ENCODE measurements at regions not wholly inside any gene's neighbourhood (a gene's known extent, or its start where the extent isn't known, plus 50 kb on each side); places are given as distances from the start of the nearest gene placed in this dataset.

DNA sequence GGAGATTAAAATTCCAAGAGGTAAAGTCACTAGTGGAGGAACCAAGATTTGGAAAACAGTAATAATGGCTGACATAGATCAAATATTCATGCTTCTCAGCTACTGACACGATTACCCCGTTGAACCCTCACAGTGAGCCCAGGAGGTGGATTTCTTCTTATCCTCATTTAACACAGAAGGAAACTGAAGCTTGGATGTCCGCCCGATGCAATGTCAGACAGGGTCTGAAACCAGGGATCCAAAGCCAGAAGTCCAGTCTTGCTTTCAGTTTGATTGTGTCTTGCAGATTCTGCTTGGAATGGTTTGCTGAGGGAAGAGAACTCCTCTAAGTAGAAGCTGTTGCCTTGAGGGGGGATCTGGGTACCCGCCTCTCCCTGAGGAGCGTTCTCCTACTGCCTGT, 404.7 kb downstream of the KCNRG start:
- Histone ChIP-seq H3K27me3 (no peaks in the 10 kb centered on the region), H3K4me1 (no peaks in the 10 kb centered on the region), H3K4me3 (ENCODE audit: low read depth, low read length) (no peak overlapping the region), H3K36me3 (no peaks in the 10 kb centered on the region), H3K9me3 (no peaks in the 10 kb centered on the region)
- no peak for DNase-seq
- TF ChIP-seq, protein P1, sequence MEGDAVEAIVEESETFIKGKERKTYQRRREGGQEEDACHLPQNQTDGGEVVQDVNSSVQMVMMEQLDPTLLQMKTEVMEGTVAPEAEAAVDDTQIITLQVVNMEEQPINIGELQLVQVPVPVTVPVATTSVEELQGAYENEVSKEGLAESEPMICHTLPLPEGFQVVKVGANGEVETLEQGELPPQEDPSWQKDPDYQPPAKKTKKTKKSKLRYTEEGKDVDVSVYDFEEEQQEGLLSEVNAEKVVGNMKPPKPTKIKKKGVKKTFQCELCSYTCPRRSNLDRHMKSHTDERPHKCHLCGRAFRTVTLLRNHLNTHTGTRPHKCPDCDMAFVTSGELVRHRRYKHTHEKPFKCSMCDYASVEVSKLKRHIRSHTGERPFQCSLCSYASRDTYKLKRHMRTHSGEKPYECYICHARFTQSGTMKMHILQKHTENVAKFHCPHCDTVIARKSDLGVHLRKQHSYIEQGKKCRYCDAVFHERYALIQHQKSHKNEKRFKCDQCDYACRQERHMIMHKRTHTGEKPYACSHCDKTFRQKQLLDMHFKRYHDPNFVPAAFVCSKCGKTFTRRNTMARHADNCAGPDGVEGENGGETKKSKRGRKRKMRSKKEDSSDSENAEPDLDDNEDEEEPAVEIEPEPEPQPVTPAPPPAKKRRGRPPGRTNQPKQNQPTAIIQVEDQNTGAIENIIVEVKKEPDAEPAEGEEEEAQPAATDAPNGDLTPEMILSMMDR (IDR thresholded peaks at IDR 0.05; ENCODE audit: low read depth, low read length) = no peak

DNA sequence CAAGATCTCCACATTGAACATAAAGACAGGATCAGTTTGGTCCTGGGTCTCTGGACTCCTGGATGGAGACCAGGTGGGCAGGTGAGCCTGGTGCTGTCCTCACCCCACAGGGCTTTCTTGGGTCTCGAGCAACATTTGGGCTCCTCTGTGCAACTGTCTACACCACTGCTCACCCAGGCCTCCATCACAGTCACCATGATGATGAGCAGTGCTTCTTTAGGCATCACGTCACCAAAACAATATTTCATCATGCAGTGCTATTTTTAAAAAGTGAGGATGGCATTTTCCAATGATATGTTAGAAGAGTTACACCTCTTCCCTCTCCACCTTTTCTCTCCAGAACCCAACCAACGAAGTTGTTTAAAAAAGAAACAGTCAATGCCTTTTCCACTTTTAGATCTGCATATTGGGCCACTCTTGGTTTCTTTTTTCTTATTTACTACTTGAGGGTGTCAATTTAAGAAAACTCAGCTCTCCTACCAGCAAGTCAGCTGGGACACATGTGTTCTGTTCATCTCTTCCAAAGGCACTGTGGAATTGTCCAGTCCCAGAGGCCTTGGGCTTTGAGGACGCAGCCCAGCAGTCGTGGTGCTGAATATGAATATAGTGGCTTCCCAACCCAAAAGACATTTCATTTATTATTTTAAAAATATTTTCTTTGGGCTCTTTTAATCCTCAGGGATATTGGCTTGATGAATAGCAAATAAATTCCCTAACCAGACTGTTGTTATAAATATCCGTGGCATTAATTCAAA, 405.7 kb downstream of the KCNRG start:
- H3K9me3 ChIP-seq = no peaks in the 10 kb centered on the region
- TF ChIP-seq, protein P1 (IDR thresholded peaks at IDR 0.05; ENCODE audit: low read depth, low read length) = no peak
- no peaks in the 10 kb centered on the region for H3K27me3 ChIP-seq
- DNase-seq = no peak
- H3K4me1 ChIP-seq = no peaks in the 10 kb centered on the region
- no peaks in the 10 kb centered on the region for H3K36me3 ChIP-seq
- H3K4me3 ChIP-seq (ENCODE audit: low read depth, low read length) = no peak overlapping the region

DNA sequence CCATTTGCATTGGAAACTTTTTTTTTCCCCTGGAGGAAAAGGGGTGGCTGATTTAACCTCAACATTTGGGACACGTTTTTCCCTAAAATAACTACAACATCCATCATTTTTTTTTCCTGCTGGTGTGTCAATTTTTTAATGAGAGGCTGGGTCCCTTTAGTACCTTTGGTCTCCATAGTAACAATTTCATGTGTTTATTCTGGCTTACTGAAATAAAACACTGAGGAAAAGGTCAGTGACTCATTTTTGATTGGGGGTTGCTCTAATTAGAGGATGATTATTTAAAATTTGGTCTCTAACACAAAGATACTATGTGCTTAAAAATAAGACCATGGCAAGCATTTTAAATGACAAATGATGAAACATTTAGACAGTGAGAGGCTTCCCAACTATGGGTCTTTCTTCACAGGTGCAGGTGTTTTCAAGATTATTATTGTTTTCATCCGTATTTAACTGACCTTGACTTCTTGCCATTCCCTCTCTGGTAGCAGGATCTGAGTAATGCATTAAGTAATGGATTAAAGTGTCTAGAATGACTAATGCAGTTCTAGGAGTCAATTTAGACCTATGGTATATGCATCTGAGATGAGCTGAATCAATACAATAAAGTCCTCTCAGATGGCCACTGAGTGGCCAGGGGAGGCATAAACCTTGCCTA, 406.4 kb downstream of the KCNRG start:
- H3K4me3 ChIP-seq (ENCODE audit: low read depth, low read length) = no peak overlapping the region
- no peaks in the 10 kb centered on the region for H3K9me3 ChIP-seq
- H3K27me3 ChIP-seq = no peaks in the 10 kb centered on the region
- H3K36me3 ChIP-seq = no peaks in the 10 kb centered on the region
- no peaks in the 10 kb centered on the region for H3K4me1 ChIP-seq
- no peak for DNase-seq
- TF ChIP-seq, protein P1 (IDR thresholded peaks at IDR 0.05; ENCODE audit: low read depth, low read length) = no peak

DNA sequence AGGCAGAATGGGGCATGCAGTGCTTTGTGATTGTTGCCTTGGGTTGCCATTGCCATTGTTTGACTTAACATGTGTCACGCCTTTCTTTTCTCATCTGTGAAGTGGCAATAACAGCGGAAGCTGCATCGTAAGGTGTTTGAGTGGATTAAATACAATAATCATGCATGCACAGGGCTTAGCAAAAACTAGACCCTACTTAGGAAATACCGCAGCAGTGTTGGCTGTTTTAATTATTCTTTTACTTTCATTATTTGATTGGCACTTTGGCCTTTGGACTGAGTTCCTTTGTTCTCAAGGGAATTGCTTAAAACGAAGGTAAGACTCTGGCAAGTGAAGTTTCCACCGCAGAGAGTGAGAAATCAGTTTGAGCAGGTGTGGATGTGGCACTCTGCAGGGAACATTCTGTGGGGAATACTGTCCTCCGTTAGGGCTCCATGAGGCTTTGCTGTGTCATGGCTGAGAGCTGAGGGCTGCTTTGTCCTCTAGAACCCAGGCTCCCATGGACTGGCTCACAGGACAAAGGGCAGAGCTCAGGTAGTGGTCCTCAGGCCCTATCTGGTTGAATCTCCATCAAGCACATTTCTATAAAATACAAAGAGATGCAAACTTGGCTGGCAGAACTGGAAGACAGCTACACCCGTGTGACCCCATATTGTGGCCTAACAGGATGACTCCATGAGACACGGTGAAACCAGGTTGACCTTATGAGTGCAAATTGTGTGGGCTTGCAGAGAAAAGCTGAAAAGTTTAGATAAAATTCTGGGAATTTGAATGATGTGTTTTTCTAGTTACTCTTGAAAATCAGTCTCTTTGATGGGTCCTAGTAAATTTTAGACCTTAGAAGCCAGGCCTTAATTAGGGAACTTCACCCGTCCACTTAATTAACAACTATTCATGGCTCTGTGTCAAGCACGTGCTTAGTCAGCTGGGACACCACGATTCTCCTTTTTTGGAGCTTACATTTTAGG, 407.2 kb downstream of the KCNRG start:
- Histone ChIP-seq H3K27me3 (no peaks in the 10 kb centered on the region), H3K9me3 (no peaks in the 10 kb centered on the region), H3K4me1 (no peaks in the 10 kb centered on the region), H3K36me3 (no peaks in the 10 kb centered on the region), H3K4me3 (ENCODE audit: low read depth, low read length) (no peak overlapping the region)
- DNase-seq = no peak
- TF ChIP-seq, protein P1 (IDR thresholded peaks at IDR 0.05; ENCODE audit: low read depth, low read length) = no peak

DNA sequence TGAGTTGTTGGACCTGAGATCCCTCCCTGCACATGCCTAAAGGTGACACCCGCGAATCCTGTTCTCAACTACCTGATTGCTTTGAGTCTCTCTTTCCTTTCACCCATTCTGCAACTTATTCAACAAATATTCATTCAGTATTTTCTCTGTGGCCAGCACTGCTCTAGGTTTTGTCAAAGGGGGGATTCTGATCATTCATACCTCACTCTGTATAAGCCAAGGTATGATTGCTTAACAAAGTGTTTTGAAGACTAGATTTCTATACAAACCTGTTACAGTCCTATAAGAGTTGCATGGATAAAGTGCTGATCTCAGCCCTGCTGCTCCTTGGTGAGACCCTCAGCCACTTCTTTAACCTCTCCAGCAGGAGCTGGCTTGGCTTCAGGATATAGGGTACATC, 409.7 kb downstream of the KCNRG start:
- Histone ChIP-seq H3K9me3 (no peaks in the 10 kb centered on the region), H3K4me1 (no peaks in the 10 kb centered on the region), H3K27me3 (no peaks in the 10 kb centered on the region), H3K36me3 (no peaks in the 10 kb centered on the region), H3K4me3 (ENCODE audit: low read depth, low read length) (no peak overlapping the region)
- no peak for DNase-seq
- TF ChIP-seq, protein P1 (IDR thresholded peaks at IDR 0.05; ENCODE audit: low read depth, low read length) = no peak
